Breast epithelium (tissue), 3 donors: ENCODE measurements at regions not wholly inside any gene's neighbourhood (a gene's known extent, or its start where the extent isn't known, plus 50 kb on each side); places are given as distances from the start of the nearest gene placed in this dataset.

Experiments used
- POLR2A ChIP-seq: fragments of 450-650 bp; IDR thresholded peaks from one replicate; pipeline ENCODE4 v1.6.1; 2016; ENCODE audit warnings: antibody characterized with exemption, mild to moderate bottlenecking, moderate library complexity
- TF ChIP-seq, protein P1 (sequence below), 3 donors: fragments of 450-650 bp; IDR thresholded peaks; one replicate each; pipeline ENCODE4 v1.5.1; 2016 to 2017; ENCODE audit warnings: antibody characterized with exemption in 3 of 3, mild to moderate bottlenecking in 3 of 3, moderate library complexity in 3 of 3

DNA sequence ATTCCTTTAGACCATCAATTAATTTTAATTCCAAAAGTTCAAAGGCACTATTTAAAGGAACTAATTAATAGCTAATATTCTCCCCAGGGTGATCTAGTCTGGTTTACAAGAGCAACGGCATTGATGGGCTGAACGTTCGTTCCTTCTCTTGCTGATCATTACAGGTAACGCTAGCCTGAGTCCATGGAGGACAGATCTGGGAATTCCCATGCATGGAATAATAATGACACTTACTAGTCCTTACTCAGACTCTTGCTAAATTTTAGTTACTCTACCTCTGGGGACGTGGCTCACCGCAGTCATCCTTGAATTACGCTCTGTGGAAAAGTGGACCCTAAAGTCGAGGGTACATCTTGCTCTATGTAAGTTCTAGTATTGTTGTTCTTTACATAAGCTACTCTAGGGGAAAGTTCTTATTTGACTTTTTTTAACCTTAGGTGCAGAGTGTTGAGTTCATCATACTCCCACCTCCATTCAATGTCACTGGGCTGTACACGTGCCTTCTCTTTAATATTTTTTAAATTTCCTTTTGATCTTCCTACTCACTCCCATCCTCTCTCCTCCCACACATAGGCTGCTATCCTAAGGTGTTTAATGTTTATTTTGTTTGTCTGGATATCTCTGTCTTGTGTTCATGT, 133.9 kb downstream of the ZNF281 start:
- TF ChIP-seq, protein P1, sequence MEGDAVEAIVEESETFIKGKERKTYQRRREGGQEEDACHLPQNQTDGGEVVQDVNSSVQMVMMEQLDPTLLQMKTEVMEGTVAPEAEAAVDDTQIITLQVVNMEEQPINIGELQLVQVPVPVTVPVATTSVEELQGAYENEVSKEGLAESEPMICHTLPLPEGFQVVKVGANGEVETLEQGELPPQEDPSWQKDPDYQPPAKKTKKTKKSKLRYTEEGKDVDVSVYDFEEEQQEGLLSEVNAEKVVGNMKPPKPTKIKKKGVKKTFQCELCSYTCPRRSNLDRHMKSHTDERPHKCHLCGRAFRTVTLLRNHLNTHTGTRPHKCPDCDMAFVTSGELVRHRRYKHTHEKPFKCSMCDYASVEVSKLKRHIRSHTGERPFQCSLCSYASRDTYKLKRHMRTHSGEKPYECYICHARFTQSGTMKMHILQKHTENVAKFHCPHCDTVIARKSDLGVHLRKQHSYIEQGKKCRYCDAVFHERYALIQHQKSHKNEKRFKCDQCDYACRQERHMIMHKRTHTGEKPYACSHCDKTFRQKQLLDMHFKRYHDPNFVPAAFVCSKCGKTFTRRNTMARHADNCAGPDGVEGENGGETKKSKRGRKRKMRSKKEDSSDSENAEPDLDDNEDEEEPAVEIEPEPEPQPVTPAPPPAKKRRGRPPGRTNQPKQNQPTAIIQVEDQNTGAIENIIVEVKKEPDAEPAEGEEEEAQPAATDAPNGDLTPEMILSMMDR (IDR thresholded peaks at IDR 0.05): no peak
- TF ChIP-seq POLR2A: no peak
